ENCODE measurements at regions not wholly inside any gene's neighbourhood (a gene's known extent, or its start where the extent isn't known, plus 50 kb on each side); places are given as distances from the start of the nearest gene placed in this dataset.

- TF ChIP-seq CTCF (IDR thresholded peaks at IDR 0.05) (no peak), POLR2A (IDR thresholded peaks at IDR 0.05) (no peak)
Measured at GRCh38 chr3:181311186-181311585, 321.6 kb upstream of the DNAJC19 start.

Measured in tibial nerve (tissue), 3 donors.